ENCODE measurements at regions not wholly inside any gene's neighbourhood (a gene's known extent, or its start where the extent isn't known, plus 50 kb on each side); places are given as distances from the start of the nearest gene placed in this dataset.
"Not testable (repeated sequence)": the region's sequence is repeated elsewhere in the genome, so short reads cannot be mapped to it uniquely, and the experiment has no call there.

GRCh38 chr6:144632266-144632665 lies 347.1 kb downstream of the UTRN start:
- Histone ChIP-seq H2AK5ac (ENCODE audit: low read length) (no peak overlapping the region), H3K4ac (ENCODE audit: low read depth, low read length) (no peak overlapping the region), H3K18ac (ENCODE audit: low read length) (no peak overlapping the region), H3K23ac (ENCODE audit: low read length) (no peak overlapping the region), H3K4me3 (ENCODE audit: low read length) (no peak overlapping the region), H3K4me2 (ENCODE audit: low read length) (no peak overlapping the region), H4K8ac (ENCODE audit: low read depth, low read length) (no peak overlapping the region), H3K36me3 (ENCODE audit: control insufficient read depth, insufficient read depth, low read length) (no peaks in the 10 kb centered on the region), H2BK5ac (ENCODE audit: low read length) (no peak overlapping the region), H3K79me2 (ENCODE audit: control insufficient read depth, insufficient read depth, low read length) (no peaks in the 10 kb centered on the region), H3K4me1 (ENCODE audit: control insufficient read depth, low read depth, low read length) (no peaks in the 10 kb centered on the region), H3K27ac (ENCODE audit: low read depth, low read length) (no peak overlapping the region), H2BK120ac (ENCODE audit: low read depth, low read length) (no peak overlapping the region), H3K56ac (ENCODE audit: low read length) (no peak overlapping the region), H3K79me1 (ENCODE audit: low read length) (no peaks in the 10 kb centered on the region), H2BK15ac (replicated peaks; ENCODE audit: low read depth) (no peak overlapping the region), H4K5ac (ENCODE audit: low read length) (no peak overlapping the region), H3K9ac (ENCODE audit: low read length) (no peak overlapping the region), H3K27me3 (ENCODE audit: insufficient read depth, low read length, poor library complexity) (no peaks in the 10 kb centered on the region)
- no peak for DNase-seq
- no CpG with 5 or more reads among the region's 3 CpGs for WGBS (ENCODE audit: extremely low coverage, insufficient coverage, low lambda C conversion rate)

GRCh38 chr6:144633886-144634285 lies 348.8 kb downstream of the UTRN start:
- WGBS (ENCODE audit: extremely low coverage, insufficient coverage, low lambda C conversion rate): no CpG with 5 or more reads among the region's 4 CpGs
- Histone ChIP-seq H2BK120ac (ENCODE audit: low read depth, low read length) (no peak overlapping the region), H3K56ac (ENCODE audit: low read length) (no peak overlapping the region), H2BK15ac (replicated peaks; ENCODE audit: low read depth) (no peak overlapping the region), H2AK5ac (ENCODE audit: low read length) (no peak overlapping the region), H3K4ac (ENCODE audit: low read depth, low read length) (no peak overlapping the region), H3K4me2 (ENCODE audit: low read length) (no peak overlapping the region), H3K9ac (ENCODE audit: low read length) (no peak overlapping the region), H3K4me1 (ENCODE audit: control insufficient read depth, low read depth, low read length) (no peaks in the 10 kb centered on the region), H3K4me3 (ENCODE audit: low read length) (no peak overlapping the region), H4K8ac (ENCODE audit: low read depth, low read length) (no peak overlapping the region), H3K79me1 (ENCODE audit: low read length) (no peaks in the 10 kb centered on the region), H3K27ac (ENCODE audit: low read depth, low read length) (no peak overlapping the region), H3K36me3 (ENCODE audit: control insufficient read depth, insufficient read depth, low read length) (no peaks in the 10 kb centered on the region), H3K27me3 (ENCODE audit: insufficient read depth, low read length, poor library complexity) (no peaks in the 10 kb centered on the region), H3K79me2 (ENCODE audit: control insufficient read depth, insufficient read depth, low read length) (no peaks in the 10 kb centered on the region), H4K5ac (ENCODE audit: low read length) (no peak overlapping the region), H3K23ac (ENCODE audit: low read length) (no peak overlapping the region), H3K18ac (ENCODE audit: low read length) (no peak overlapping the region), H2BK5ac (ENCODE audit: low read length) (no peak overlapping the region)
- no peak for DNase-seq

DNA sequence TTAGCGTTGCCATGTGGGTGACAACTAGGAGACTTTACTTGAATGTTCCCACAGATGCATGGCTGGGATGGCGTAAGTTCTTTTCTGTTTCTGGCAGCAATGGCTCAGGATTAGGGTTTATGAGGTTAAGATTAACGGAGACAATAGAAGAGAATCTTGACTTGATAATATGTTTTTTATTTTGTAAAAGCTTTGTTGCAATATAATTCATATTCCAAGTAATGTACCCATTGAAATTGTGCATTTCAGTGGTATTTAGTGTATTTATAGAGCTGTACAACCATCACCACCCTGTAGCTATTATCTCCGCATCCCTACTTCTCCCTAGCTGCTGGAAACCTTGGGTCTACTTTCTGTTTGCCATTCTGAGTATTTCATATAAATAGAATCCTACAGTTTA lies 349.2 kb downstream of the UTRN start:
- H4K8ac ChIP-seq (ENCODE audit: low read depth, low read length): no peak overlapping the region
- H2AK5ac ChIP-seq (ENCODE audit: low read length): no peak overlapping the region
- no peaks in the 10 kb centered on the region for H3K27me3 ChIP-seq (ENCODE audit: insufficient read depth, low read length, poor library complexity)
- H3K9ac ChIP-seq (ENCODE audit: low read length): no peak overlapping the region
- H3K18ac ChIP-seq (ENCODE audit: low read length): no peak overlapping the region
- H3K79me1 ChIP-seq (ENCODE audit: low read length): no peaks in the 10 kb centered on the region
- no peak overlapping the region for H3K4me3 ChIP-seq (ENCODE audit: low read length)
- H3K79me2 ChIP-seq (ENCODE audit: control insufficient read depth, insufficient read depth, low read length): no peaks in the 10 kb centered on the region
- no peak overlapping the region for H2BK15ac ChIP-seq (replicated peaks; ENCODE audit: low read depth)
- no peak overlapping the region for H3K56ac ChIP-seq (ENCODE audit: low read length)
- H3K4me1 ChIP-seq (ENCODE audit: control insufficient read depth, low read depth, low read length): no peaks in the 10 kb centered on the region
- no peak overlapping the region for H2BK5ac ChIP-seq (ENCODE audit: low read length)
- DNase-seq: no peak
- H4K5ac ChIP-seq (ENCODE audit: low read length): no peak overlapping the region
- H2BK120ac ChIP-seq (ENCODE audit: low read depth, low read length): no peak overlapping the region
- H3K27ac ChIP-seq (ENCODE audit: low read depth, low read length): no peak overlapping the region
- no peak overlapping the region for H3K23ac ChIP-seq (ENCODE audit: low read length)
- no CpG with 5 or more reads among the region's 4 CpGs for WGBS (ENCODE audit: extremely low coverage, insufficient coverage, low lambda C conversion rate)
- no peak overlapping the region for H3K4ac ChIP-seq (ENCODE audit: low read depth, low read length)
- H3K36me3 ChIP-seq (ENCODE audit: control insufficient read depth, insufficient read depth, low read length): no peaks in the 10 kb centered on the region
- H3K4me2 ChIP-seq (ENCODE audit: low read length): no peak overlapping the region

DNA sequence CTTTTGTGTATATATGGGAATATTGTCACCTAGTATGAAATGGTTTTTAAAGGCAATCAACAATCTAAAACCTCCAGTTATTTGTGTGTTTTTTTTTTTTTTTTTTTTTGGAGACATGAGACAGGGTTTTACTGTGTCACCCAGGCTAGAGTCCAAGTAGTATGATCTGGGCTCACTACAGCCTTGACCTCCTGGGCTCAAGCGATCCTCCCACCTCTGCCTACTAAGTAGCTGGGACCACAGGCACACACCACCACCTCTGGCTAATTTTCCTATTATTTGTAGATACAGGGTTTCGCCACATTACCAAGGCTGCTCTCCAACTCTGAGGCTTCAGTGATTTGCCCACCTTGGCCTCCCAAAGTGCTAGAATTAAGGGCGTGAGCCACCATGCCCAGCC lies 349.9 kb downstream of the UTRN start:
- Histone ChIP-seq H2AK5ac (ENCODE audit: low read length) (no peak overlapping the region), H2BK5ac (ENCODE audit: low read length) (no peak overlapping the region), H3K18ac (ENCODE audit: low read length) (no peak overlapping the region), H3K56ac (ENCODE audit: low read length) (no peak overlapping the region), H3K9ac (ENCODE audit: low read length) (no peak overlapping the region), H4K5ac (ENCODE audit: low read length) (no peak overlapping the region), H3K4me1 (ENCODE audit: control insufficient read depth, low read depth, low read length) (no peaks in the 10 kb centered on the region), H3K4me3 (ENCODE audit: low read length) (no peak overlapping the region), H4K8ac (ENCODE audit: low read depth, low read length) (no peak overlapping the region), H3K36me3 (ENCODE audit: control insufficient read depth, insufficient read depth, low read length) (no peaks in the 10 kb centered on the region), H3K27ac (ENCODE audit: low read depth, low read length) (no peak overlapping the region), H3K27me3 (ENCODE audit: insufficient read depth, low read length, poor library complexity) (no peaks in the 10 kb centered on the region), H3K79me1 (ENCODE audit: low read length) (no peaks in the 10 kb centered on the region), H3K79me2 (ENCODE audit: control insufficient read depth, insufficient read depth, low read length) (no peaks in the 10 kb centered on the region), H3K4me2 (ENCODE audit: low read length) (no peak overlapping the region), H2BK120ac (ENCODE audit: low read depth, low read length) (no peak overlapping the region), H3K23ac (ENCODE audit: low read length) (no peak overlapping the region), H3K4ac (ENCODE audit: low read depth, low read length) (no peak overlapping the region), H2BK15ac (replicated peaks; ENCODE audit: low read depth) (no peak overlapping the region)
- WGBS (ENCODE audit: extremely low coverage, insufficient coverage, low lambda C conversion rate): no CpG with 5 or more reads among the region's 3 CpGs
- no peak for DNase-seq

GRCh38 chr6:144636025-144636424 lies 350.9 kb downstream of the UTRN start:
- DNase-seq; H3K4me1 ChIP-seq (ENCODE audit: control insufficient read depth, low read depth, low read length); H3K79me2 ChIP-seq (ENCODE audit: control insufficient read depth, insufficient read depth, low read length); H3K4ac ChIP-seq (ENCODE audit: low read depth, low read length); H3K79me1 ChIP-seq (ENCODE audit: low read length); H3K9ac ChIP-seq (ENCODE audit: low read length); H2BK15ac ChIP-seq (replicated peaks; ENCODE audit: low read depth); H3K4me3 ChIP-seq (ENCODE audit: low read length); H2AK5ac ChIP-seq (ENCODE audit: low read length); H3K23ac ChIP-seq (ENCODE audit: low read length); H3K36me3 ChIP-seq (ENCODE audit: control insufficient read depth, insufficient read depth, low read length); H3K4me2 ChIP-seq (ENCODE audit: low read length); H4K8ac ChIP-seq (ENCODE audit: low read depth, low read length); H3K27me3 ChIP-seq (ENCODE audit: insufficient read depth, low read length, poor library complexity); H3K27ac ChIP-seq (ENCODE audit: low read depth, low read length); H3K18ac ChIP-seq (ENCODE audit: low read length); H2BK5ac ChIP-seq (ENCODE audit: low read length); H4K5ac ChIP-seq (ENCODE audit: low read length); H2BK120ac ChIP-seq (ENCODE audit: low read depth, low read length); H3K56ac ChIP-seq (ENCODE audit: low read length): not testable (repeated sequence)
- WGBS (ENCODE audit: extremely low coverage, insufficient coverage, low lambda C conversion rate): 100% methylated on average over 1 of the region's 3 CpGs

DNA sequence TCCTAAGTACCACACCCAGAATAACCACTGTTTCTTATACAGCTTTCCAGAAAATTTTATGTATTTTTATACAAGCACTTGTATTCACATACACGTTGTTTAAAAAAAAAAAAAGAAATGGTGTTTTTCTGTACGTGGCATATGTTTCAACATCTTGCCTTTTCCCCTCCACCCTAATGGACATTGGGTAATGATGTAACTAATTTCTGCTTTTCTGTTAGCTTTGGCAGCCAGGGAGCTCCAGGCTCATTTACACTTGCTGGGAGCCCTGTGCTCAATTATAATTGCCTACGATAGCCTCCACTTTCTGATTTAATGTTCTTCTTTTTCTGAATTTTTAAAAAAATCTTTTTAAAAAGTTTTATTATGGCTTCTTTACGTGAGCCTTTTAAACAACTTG lies 352.4 kb downstream of the UTRN start:
- Histone ChIP-seq H4K5ac (ENCODE audit: low read length) (no peak overlapping the region), H3K56ac (ENCODE audit: low read length) (no peak overlapping the region), H3K79me2 (ENCODE audit: control insufficient read depth, insufficient read depth, low read length) (no peaks in the 10 kb centered on the region), H3K18ac (ENCODE audit: low read length) (no peak overlapping the region), H3K36me3 (ENCODE audit: control insufficient read depth, insufficient read depth, low read length) (no peaks in the 10 kb centered on the region), H2AK5ac (ENCODE audit: low read length) (no peak overlapping the region), H3K4ac (ENCODE audit: low read depth, low read length) (no peak overlapping the region), H3K4me2 (ENCODE audit: low read length) (no peak overlapping the region), H3K27me3 (ENCODE audit: insufficient read depth, low read length, poor library complexity) (no peaks in the 10 kb centered on the region), H2BK15ac (replicated peaks; ENCODE audit: low read depth) (no peak overlapping the region), H2BK5ac (ENCODE audit: low read length) (no peak overlapping the region), H3K4me1 (ENCODE audit: control insufficient read depth, low read depth, low read length) (no peaks in the 10 kb centered on the region), H2BK120ac (ENCODE audit: low read depth, low read length) (no peak overlapping the region), H3K27ac (ENCODE audit: low read depth, low read length) (no peak overlapping the region), H3K23ac (ENCODE audit: low read length) (no peak overlapping the region), H3K79me1 (ENCODE audit: low read length) (no peaks in the 10 kb centered on the region), H3K4me3 (ENCODE audit: low read length) (no peak overlapping the region), H4K8ac (ENCODE audit: low read depth, low read length) (no peak overlapping the region), H3K9ac (ENCODE audit: low read length) (no peak overlapping the region)
- WGBS (ENCODE audit: extremely low coverage, insufficient coverage, low lambda C conversion rate): no CpG with 5 or more reads among the region's 4 CpGs
- no peak for DNase-seq
